K562 (cell line): ENCODE measurements at regions not wholly inside any gene's neighbourhood (a gene's known extent, or its start where the extent isn't known, plus 50 kb on each side); places are given as distances from the start of the nearest gene placed in this dataset.

Experiments
- GABPB1 ChIP-seq: sonication (generic); formaldehyde crosslinking; IDR thresholded peaks from 2 replicates; pipeline ENCODE4 v1.8.0; 2022; ENCODE audit warnings: mild to moderate bottlenecking, missing genetic modification reagents
- NCOR1 ChIP-seq: fragments of 450-650 bp; IDR thresholded peaks from 2 replicates; pipeline ENCODE4 v1.6.1; 2016; ENCODE audit warnings: mild to moderate bottlenecking, moderate library complexity
- NR2C1 ChIP-seq, 2 experiments: fragments of 450-650 bp; IDR thresholded peaks; 2 replicates each; pipeline ENCODE4 v1.6.1; 2017; ENCODE audit warnings: mild to moderate bottlenecking in 2 of 2, antibody characterized with exemption in 1 of 2, inconsistent platforms in 1 of 2, missing compliant biosample characterization in 1 of 2, missing genetic modification characterization in 1 of 2
- YY1 ChIP-seq, 3 experiments: IDR thresholded peaks; 2 replicates each; pipeline ENCODE4 v1.6.1; 2011; ENCODE audit warnings: low read length in 2 of 3, mild to moderate bottlenecking in 2 of 3, moderate library complexity in 2 of 3, borderline replicate concordance in 1 of 3, control low read depth in 1 of 3, low read depth in 1 of 3; ENCODE audit not compliant: insufficient read depth in 3 of 3, insufficient replicate concordance in 2 of 3, control insufficient read depth in 1 of 3, insufficient read length in 1 of 3; ENCODE audit errors: extremely low read depth in 1 of 3
- TF ChIP-seq, protein P1 (sequence below), 3 experiments: IDR thresholded peaks in 2 of 3; conservative IDR thresholded peaks in 1 of 3; 2 replicates each; pipeline ENCODE4 v1.5.1; 2011 to 2012; ENCODE audit warnings: low read length in 3 of 3, mild to moderate bottlenecking in 3 of 3, control low read depth in 2 of 3, improper control_type of control experiment in 1 of 3, inconsistent platforms in 1 of 3, low read depth in 1 of 3, mixed read lengths in 1 of 3, moderate library complexity in 1 of 3; ENCODE audit not compliant: insufficient read depth in 2 of 3

DNA sequence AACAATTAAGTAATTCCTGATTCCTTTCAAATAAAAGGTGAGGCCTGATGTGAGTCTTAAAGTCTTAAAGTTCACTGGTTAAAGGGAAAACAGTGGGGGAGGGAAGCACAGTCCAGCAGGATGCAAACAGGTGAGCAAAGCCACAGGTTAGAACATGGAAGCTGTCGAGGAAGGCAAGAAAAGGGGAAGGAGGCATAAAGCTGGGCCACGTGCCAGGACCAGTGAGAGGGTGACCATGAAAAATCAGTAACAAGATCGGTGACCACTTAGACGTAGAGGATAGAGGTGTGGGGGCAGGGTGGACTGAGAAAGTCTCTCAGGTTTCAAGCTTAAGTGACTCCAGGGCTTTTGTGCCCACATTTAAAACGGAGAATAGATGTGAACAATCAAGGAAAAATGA is 231.3 kb downstream of the SETD4 start:
- TF ChIP-seq YY1 (IDR thresholded peaks at IDR 0.05; ENCODE audit: borderline replicate concordance in 1 of 3, control insufficient read depth in 1 of 3, extremely low read depth in 1 of 3, insufficient read depth in 3 of 3, insufficient read length in 1 of 3, insufficient replicate concordance in 2 of 3, low read depth in 1 of 3, low read length in 2 of 3) (no peak), GABPB1 (CRISPR knock-in tag) (no peak), NCOR1 (no peak), NR2C1 (IDR thresholded peaks at IDR 0.05) (no peak), NR2C1 (tag; IDR thresholded peaks at IDR 0.05) (no peak)
- TF ChIP-seq, protein P1, sequence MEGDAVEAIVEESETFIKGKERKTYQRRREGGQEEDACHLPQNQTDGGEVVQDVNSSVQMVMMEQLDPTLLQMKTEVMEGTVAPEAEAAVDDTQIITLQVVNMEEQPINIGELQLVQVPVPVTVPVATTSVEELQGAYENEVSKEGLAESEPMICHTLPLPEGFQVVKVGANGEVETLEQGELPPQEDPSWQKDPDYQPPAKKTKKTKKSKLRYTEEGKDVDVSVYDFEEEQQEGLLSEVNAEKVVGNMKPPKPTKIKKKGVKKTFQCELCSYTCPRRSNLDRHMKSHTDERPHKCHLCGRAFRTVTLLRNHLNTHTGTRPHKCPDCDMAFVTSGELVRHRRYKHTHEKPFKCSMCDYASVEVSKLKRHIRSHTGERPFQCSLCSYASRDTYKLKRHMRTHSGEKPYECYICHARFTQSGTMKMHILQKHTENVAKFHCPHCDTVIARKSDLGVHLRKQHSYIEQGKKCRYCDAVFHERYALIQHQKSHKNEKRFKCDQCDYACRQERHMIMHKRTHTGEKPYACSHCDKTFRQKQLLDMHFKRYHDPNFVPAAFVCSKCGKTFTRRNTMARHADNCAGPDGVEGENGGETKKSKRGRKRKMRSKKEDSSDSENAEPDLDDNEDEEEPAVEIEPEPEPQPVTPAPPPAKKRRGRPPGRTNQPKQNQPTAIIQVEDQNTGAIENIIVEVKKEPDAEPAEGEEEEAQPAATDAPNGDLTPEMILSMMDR (IDR thresholded peaks at IDR 0.05 in 2 of 3, conservative IDR thresholded peaks at IDR 0.05 in 1 of 3; ENCODE audit: insufficient read depth in 2 of 3, low read depth in 1 of 3, low read length in 3 of 3) = no peak
